Thyroid gland (tissue), 4 donors: ENCODE measurements at regions not wholly inside any gene's neighbourhood (a gene's known extent, or its start where the extent isn't known, plus 50 kb on each side); places are given as distances from the start of the nearest gene placed in this dataset.

Source experiments
- DNase-seq, 2 donors: peaks; one replicate each; pipeline ENCODE4 v3.0.0-alpha.2; 2019
- H3K27ac ChIP-seq, 3 donors: fragments of 200-600 bp; sonication (generic); 1 replicate in 2 of 3; 2 replicates in 1 of 3; pipeline ENCODE4 v1.5.1; 2016 to 2019; ENCODE audit warnings: mild to moderate bottlenecking in 1 of 3, moderate library complexity in 1 of 3
- H3K27me3 ChIP-seq: fragments of 200-600 bp; sonication (generic); one replicate; pipeline ENCODE4 v1.5.1; 2019
- H3K36me3 ChIP-seq, 2 donors: fragments of 200-600 bp; sonication (generic); one replicate each; pipeline ENCODE4 v1.5.1; 2016 to 2019
- H3K4me1 ChIP-seq, 2 donors: fragments of 200-600 bp; sonication (generic); one replicate each; pipeline ENCODE4 v1.5.1; 2017 to 2019
- H3K4me3 ChIP-seq, 3 donors: fragments of 200-600 bp; sonication (generic); replicated peaks in 1 of 3; 1 replicate in 2 of 3; 2 replicates in 1 of 3; pipeline ENCODE4 v1.5.1; 2016; ENCODE audit warnings: mild to moderate bottlenecking in 1 of 3
- H3K9me3 ChIP-seq: fragments of 200-600 bp; sonication (generic); one replicate; pipeline ENCODE4 v1.5.1; 2017
- CTCF ChIP-seq, 6 experiments: fragments of 200-600 bp in 3 of 6; fragments of 450-650 bp in 3 of 6; sonication (generic) in 3 of 6; IDR thresholded peaks; one replicate each; pipeline ENCODE4 v1.5.1; 2016 to 2019; ENCODE audit warnings: antibody characterized with exemption in 6 of 6, mild to moderate bottlenecking in 2 of 6, inconsistent platforms in 1 of 6, moderate library complexity in 1 of 6
- POLR2A ChIP-seq, 2 donors: fragments of 450-650 bp; IDR thresholded peaks; one replicate each; pipeline ENCODE4 v1.6.1; 2017; ENCODE audit warnings: antibody characterized with exemption in 2 of 2, mild to moderate bottlenecking in 2 of 2, moderate library complexity in 1 of 2
- WGBS, 2 donors: methylation state at CpG; one replicate each; pipeline ENCODE4 v1.1.5; 2017; 5-methylcytosine and 5-hydroxymethylcytosine counted together
- intact Hi-C: fragments of 100-400 bp; cut with DNase I; formaldehyde crosslinking; loops from one replicate; pipeline ENCODE4 v1.15.1; 2023

- Histone ChIP-seq H3K36me3 (no peaks in the 10 kb centered on the region), H3K4me3 (no peak overlapping the region), H3K27ac (no peak overlapping the region), H3K4me1 (no peaks in the 10 kb centered on the region), H3K27me3 (no peaks in the 10 kb centered on the region), H3K9me3 (no peaks in the 10 kb centered on the region)
- WGBS, 2 donors = 70 to 80% methylated on average over 1 to 2 of the region's 4 CpGs
- TF ChIP-seq CTCF (IDR thresholded peaks at IDR 0.05) = no peak
- TF ChIP-seq POLR2A (IDR thresholded peaks at IDR 0.05) = no peak
- DNase-seq = no peak
- intact Hi-C loops = no loop called here
These were observed 93.6 kb upstream of the PJA1 start for GRCh38 chrX:69258893-69259292.

DNA sequence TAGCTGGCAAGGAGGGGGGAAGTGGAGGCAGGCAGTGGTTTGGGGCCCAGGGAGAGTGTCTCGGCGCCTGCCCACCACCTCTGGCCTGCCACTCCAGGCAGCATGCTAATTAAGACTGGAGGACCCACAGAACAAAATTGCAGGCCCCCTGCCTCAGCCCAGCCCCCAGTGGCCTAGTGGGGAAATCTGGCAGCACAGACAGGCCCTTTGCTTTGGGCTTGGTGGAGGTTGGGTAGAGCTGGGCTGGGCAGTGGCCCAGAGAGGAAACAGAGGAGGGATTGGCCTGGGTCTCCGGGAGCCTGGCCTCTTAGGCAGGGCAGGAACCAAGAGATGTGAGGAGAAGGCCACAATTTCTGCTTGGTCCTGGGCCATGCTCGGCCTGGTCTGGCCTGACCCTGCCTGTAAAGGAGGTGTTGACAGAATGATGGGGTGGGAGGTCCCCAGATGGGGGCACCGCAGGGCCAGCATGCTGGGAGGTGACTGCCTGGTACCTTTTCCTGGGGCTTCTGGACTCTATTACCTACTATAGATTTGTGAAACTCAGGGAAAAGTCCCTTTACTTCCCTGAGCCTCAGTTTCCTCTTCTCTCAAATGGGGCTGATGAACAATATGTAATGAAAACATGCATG, 92.4 kb upstream of the PJA1 start:
- no peaks in the 10 kb centered on the region for H3K27me3 ChIP-seq
- H3K27ac ChIP-seq = no peak overlapping the region
- H3K4me1 ChIP-seq = no peaks in the 10 kb centered on the region
- TF ChIP-seq POLR2A (IDR thresholded peaks at IDR 0.05) (no peak), CTCF (IDR thresholded peaks at IDR 0.05) (no peak)
- WGBS, 2 donors = 71 to 74% methylated on average over 1 to 5 of the region's 5 CpGs
- DNase-seq = no peak
- no peaks in the 10 kb centered on the region for H3K9me3 ChIP-seq
- no peak overlapping the region for H3K4me3 ChIP-seq
- intact Hi-C loops = no loop called here
- no peaks in the 10 kb centered on the region for H3K36me3 ChIP-seq

- Histone ChIP-seq H3K27me3 (no peaks in the 10 kb centered on the region), H3K36me3 (no peaks in the 10 kb centered on the region), H3K9me3 (no peaks in the 10 kb centered on the region), H3K4me3 (no peak overlapping the region), H3K27ac (no peak overlapping the region), H3K4me1 (no peaks in the 10 kb centered on the region)
- intact Hi-C loops = no loop called here
- TF ChIP-seq CTCF (IDR thresholded peaks at IDR 0.05) = no peak
- no peak for TF ChIP-seq POLR2A (IDR thresholded peaks at IDR 0.05)
- no peak for DNase-seq
These were observed 91.0 kb upstream of the PJA1 start for GRCh38 chrX:69256291-69256565.

DNA sequence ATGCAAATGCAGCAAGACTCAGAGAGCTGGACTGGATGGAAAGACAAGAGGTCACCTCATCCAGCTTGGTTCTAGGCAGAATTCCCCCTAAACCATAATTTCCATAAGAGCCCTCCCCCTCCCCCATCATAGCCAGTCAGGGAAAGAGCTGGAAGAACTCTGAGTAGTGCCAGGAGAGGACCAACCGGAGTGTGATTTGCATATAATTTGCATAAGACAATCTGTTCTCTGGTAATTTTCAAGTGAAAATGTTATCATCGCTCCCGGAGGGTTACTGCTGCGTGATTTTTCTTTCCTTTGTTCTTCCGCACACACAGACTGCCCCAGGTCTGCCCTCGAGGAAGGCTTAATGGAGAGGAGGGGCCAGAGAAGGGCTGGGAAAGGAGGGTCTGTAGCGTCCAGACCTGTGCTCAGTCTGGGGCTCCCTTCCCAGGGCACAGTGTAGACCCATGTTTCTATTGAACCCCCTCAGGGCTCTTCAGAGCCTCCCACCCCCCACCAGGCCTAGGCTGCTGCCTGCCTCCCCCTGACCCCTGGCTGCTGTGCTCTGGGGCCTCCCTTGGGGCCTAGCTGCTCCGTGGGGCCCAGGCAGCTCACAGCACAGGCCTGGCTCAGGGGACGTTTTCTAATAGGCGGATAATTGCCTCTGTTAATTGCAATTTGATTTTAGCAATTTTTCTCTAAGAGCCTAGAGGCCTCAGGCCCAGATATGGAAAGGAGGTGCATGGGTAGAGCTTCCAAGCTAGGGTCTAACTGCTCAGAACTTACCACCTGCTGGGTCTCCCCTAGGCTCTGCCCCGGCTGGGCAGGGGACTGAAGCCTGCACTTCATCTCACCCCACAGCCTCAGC, 90.4 kb upstream of the PJA1 start:
- Histone ChIP-seq H3K9me3 (no peaks in the 10 kb centered on the region), H3K27ac (no peak overlapping the region), H3K36me3 (no peaks in the 10 kb centered on the region), H3K27me3 (no peaks in the 10 kb centered on the region), H3K4me3 (no peak overlapping the region), H3K4me1 (no peaks in the 10 kb centered on the region)
- intact Hi-C loops = no loop called here
- DNase-seq = no peak
- TF ChIP-seq POLR2A (IDR thresholded peaks at IDR 0.05) = no peak
- no peak for TF ChIP-seq CTCF (IDR thresholded peaks at IDR 0.05)
- WGBS, 2 donors = 79 to 83% methylated on average over 6 to 10 of the region's 11 CpGs

GRCh38 chrX:69253821-69254220, 88.6 kb upstream of the PJA1 start:
- H3K4me1 ChIP-seq = no peaks in the 10 kb centered on the region
- no peak overlapping the region for H3K4me3 ChIP-seq
- no peak for TF ChIP-seq CTCF (IDR thresholded peaks at IDR 0.05)
- no peak for TF ChIP-seq POLR2A (IDR thresholded peaks at IDR 0.05)
- H3K36me3 ChIP-seq = no peaks in the 10 kb centered on the region
- WGBS, 2 donors = 80 to 100% methylated on average over 1 of the region's 1 CpG
- no peaks in the 10 kb centered on the region for H3K27me3 ChIP-seq
- intact Hi-C loops = no loop called here
- DNase-seq = no peak
- no peak overlapping the region for H3K27ac ChIP-seq
- no peaks in the 10 kb centered on the region for H3K9me3 ChIP-seq
